Gastroesophageal sphincter (tissue), 4 donors: ENCODE measurements at regions not wholly inside any gene's neighbourhood (a gene's known extent, or its start where the extent isn't known, plus 50 kb on each side); places are given as distances from the start of the nearest gene placed in this dataset.
"Not testable (repeated sequence)": the region's sequence is repeated elsewhere in the genome, so short reads cannot be mapped to it uniquely, and the experiment has no call there.

Source experiments
- ATAC-seq: fragments of 150-250 bp; one replicate; pipeline ENCODE4 v1.9.1; 2016; ENCODE audit warnings: mild to moderate bottlenecking, moderate library complexity
- H3K27ac ChIP-seq, 4 donors: fragments of 200-600 bp; sonication (generic) in 3 of 4; 1 replicate in 3 of 4; 2 replicates in 1 of 4; pipeline ENCODE4 v1.5.1; 2016 to 2019
- H3K27me3 ChIP-seq: fragments of 200-600 bp; sonication (generic); one replicate; pipeline ENCODE4 v1.5.1; 2019
- H3K36me3 ChIP-seq, 2 donors: fragments of 200-600 bp; sonication (generic); one replicate each; pipeline ENCODE4 v1.5.1; 2019; ENCODE audit warnings: control low read depth in 1 of 2
- H3K4me1 ChIP-seq, 3 donors: fragments of 200-600 bp; sonication (generic); 1 replicate in 2 of 3; 2 replicates in 1 of 3; pipeline ENCODE4 v1.5.1; 2016 to 2019; ENCODE audit warnings: control low read depth in 2 of 3
- H3K4me3 ChIP-seq, 2 donors: fragments of 200-600 bp; sonication (generic); one replicate each; pipeline ENCODE4 v1.5.1; 2019; ENCODE audit warnings: mild to moderate bottlenecking in 1 of 2, moderate library complexity in 1 of 2
- H3K9me3 ChIP-seq, 3 donors: fragments of 200-600 bp; sonication (generic); one replicate each; pipeline ENCODE4 v1.5.1; 2017 to 2019; ENCODE audit warnings: control low read depth in 2 of 3
- CTCF ChIP-seq, 4 experiments: fragments of 200-600 bp in 2 of 4; fragments of 450-650 bp in 2 of 4; sonication (generic) in 1 of 4; IDR thresholded peaks; one replicate each; pipeline ENCODE4 v1.5.1; 2017 to 2019; ENCODE audit warnings: antibody characterized with exemption in 4 of 4, mild to moderate bottlenecking in 2 of 4, moderate library complexity in 2 of 4
- EP300 ChIP-seq: sonication (generic); formaldehyde crosslinking; IDR thresholded peaks from one replicate; pipeline ENCODE4 v1.6.1; 2017; ENCODE audit warnings: antibody characterized with exemption, mild to moderate bottlenecking
- POLR2A ChIP-seq, 2 donors: fragments of 450-650 bp; IDR thresholded peaks; one replicate each; pipeline ENCODE4 v1.6.1; 2017; ENCODE audit warnings: antibody characterized with exemption in 2 of 2, mild to moderate bottlenecking in 2 of 2, moderate library complexity in 1 of 2
- POLR2AphosphoS5 ChIP-seq: sonication (generic); formaldehyde crosslinking; IDR thresholded peaks from one replicate; pipeline ENCODE4 v1.6.1; 2017; ENCODE audit warnings: antibody characterized with exemption
- WGBS, 2 donors: methylation state at CpG; one replicate each; pipeline ENCODE4 v1.1.5; 2018; ENCODE audit warnings: low coverage in 1 of 2; 5-methylcytosine and 5-hydroxymethylcytosine counted together

- Histone ChIP-seq H3K4me1 (no peaks in the 10 kb centered on the region), H3K9me3 (peaks cover 0 to 8% (median 0%) of the 10 kb centered on the region in 3 donors), H3K27me3 (no peaks in the 10 kb centered on the region), H3K4me3 (no peak overlapping the region), H3K27ac (no peak overlapping the region), H3K36me3 (no peaks in the 10 kb centered on the region)
- TF ChIP-seq POLR2A (IDR thresholded peaks at IDR 0.05) (no peak), EP300 (no peak), CTCF (IDR thresholded peaks at IDR 0.05) (no peak), POLR2AphosphoS5 (no peak)
- no peak for ATAC-seq
- 47 to 61% methylated on average over 2 of the region's 2 CpGs for WGBS, 2 donors
Observed at GRCh38 chr7:51545131-51545530, 228.5 kb upstream of the COBL start.

GRCh38 chr7:51543801-51544553, 227.4 kb upstream of the COBL start:
- Histone ChIP-seq H3K9me3 (peaks cover 0 to 8% (median 0%) of the 10 kb centered on the region in 3 donors), H3K36me3 (no peaks in the 10 kb centered on the region), H3K27ac (no peak overlapping the region), H3K27me3 (no peaks in the 10 kb centered on the region), H3K4me1 (no peaks in the 10 kb centered on the region), H3K4me3 (no peak overlapping the region)
- WGBS, 2 donors: 80 to 83% methylated on average over 4 to 5 of the region's 7 CpGs
- no peak for TF ChIP-seq POLR2AphosphoS5
- TF ChIP-seq POLR2A (IDR thresholded peaks at IDR 0.05): no peak
- no peak for TF ChIP-seq EP300
- TF ChIP-seq CTCF (IDR thresholded peaks at IDR 0.05): no peak
- ATAC-seq: no peak

GRCh38 chr7:51540906-51541305, 224.3 kb upstream of the COBL start:
- not testable (repeated sequence) for H3K4me3 ChIP-seq, H3K4me1 ChIP-seq, H3K27me3 ChIP-seq, H3K27ac ChIP-seq, ATAC-seq, H3K36me3 ChIP-seq
- 60 to 69% methylated on average over 1 to 2 of the region's 2 CpGs for WGBS, 2 donors
- H3K9me3 ChIP-seq: peaks cover 0 to 20% (median 0%) of the 10 kb centered on the region in 3 donors

- H3K27ac ChIP-seq: no peak overlapping the region
- H3K4me1 ChIP-seq: no peaks in the 10 kb centered on the region
- TF ChIP-seq EP300: no peak
- peaks cover 0 to 28% (median 0%) of the 10 kb centered on the region in 3 donors for H3K9me3 ChIP-seq
- H3K4me3 ChIP-seq: no peak overlapping the region
- no peak for ATAC-seq
- no peaks in the 10 kb centered on the region for H3K36me3 ChIP-seq
- no peaks in the 10 kb centered on the region for H3K27me3 ChIP-seq
- WGBS, 2 donors: 93% methylated on average over 3 of the region's 3 CpGs
Observed at GRCh38 chr7:51539840-51540239, 223.2 kb upstream of the COBL start.

- TF ChIP-seq POLR2AphosphoS5 (no peak), CTCF (IDR thresholded peaks at IDR 0.05) (no peak), POLR2A (IDR thresholded peaks at IDR 0.05) (no peak), EP300 (no peak)
- 88% methylated on average over 5 of the region's 5 CpGs; no CpG with 5 or more reads in 1 of the 2 donors for whole genome bisulfite sequencing, 2 donors
- no peak for ATAC-seq
Observed at GRCh38 chr7:51528172-51528571, 211.6 kb upstream of the COBL start.

GRCh38 chr7:51521694-51522312, 205.2 kb upstream of the COBL start:
- ATAC-seq: no peak
- H3K27me3 ChIP-seq: no peaks in the 10 kb centered on the region
- no peak overlapping the region for H3K27ac ChIP-seq
- WGBS, 2 donors: 46 to 70% methylated on average over 5 to 6 of the region's 6 CpGs
- H3K36me3 ChIP-seq: no peaks in the 10 kb centered on the region
- TF ChIP-seq POLR2AphosphoS5: no peak
- TF ChIP-seq CTCF (IDR thresholded peaks at IDR 0.05): no peak
- TF ChIP-seq POLR2A (IDR thresholded peaks at IDR 0.05): no peak
- no peak for TF ChIP-seq EP300
- H3K9me3 ChIP-seq: no peaks in the 10 kb centered on the region
- no peak overlapping the region for H3K4me3 ChIP-seq
- H3K4me1 ChIP-seq: no peaks in the 10 kb centered on the region

More at GRCh38 chr7:51528172-51528571, 211.6 kb upstream of the COBL start:
- no peaks in the 10 kb centered on the region for H3K36me3 ChIP-seq
- no peaks in the 10 kb centered on the region for H3K9me3 ChIP-seq
- no peaks in the 10 kb centered on the region for H3K4me1 ChIP-seq
- H3K4me3 ChIP-seq: no peak overlapping the region
- no peak overlapping the region for H3K27ac ChIP-seq
- H3K27me3 ChIP-seq: no peaks in the 10 kb centered on the region
